H9 (cell line): ENCODE measurements at regions not wholly inside any gene's neighbourhood (a gene's known extent, or its start where the extent isn't known, plus 50 kb on each side); places are given as distances from the start of the nearest gene placed in this dataset.
A peak's percentile ranks its signal among the peaks of the same experiment; 100 is the strongest.

Experiments
- DNase-seq: peaks from one replicate; pipeline ENCODE4 v3.0.0-alpha.2; 2017
- H2AFZ ChIP-seq: one replicate; pipeline ENCODE4 v1.6.1; 2013; ENCODE audit warnings: mild to moderate bottlenecking, low read length, control low read depth, moderate library complexity
- H2AK5ac ChIP-seq: 2 replicates; pipeline ENCODE4 v1.6.1; 2013; ENCODE audit warnings: low read length, control low read depth, mixed read lengths; ENCODE audit not compliant: insufficient read length
- H2BK120ac ChIP-seq: one replicate; pipeline ENCODE4 v1.6.1; 2013; ENCODE audit warnings: low read depth, mild to moderate bottlenecking, low read length, control low read depth, inconsistent platforms; ENCODE audit not compliant: poor library complexity, severe bottlenecking
- H2BK12ac ChIP-seq: 2 replicates; pipeline ENCODE4 v1.6.1; 2013; ENCODE audit warnings: low read length, control low read depth, mixed read lengths, low read depth; ENCODE audit not compliant: insufficient read length
- H2BK15ac ChIP-seq: 2 replicates; pipeline ENCODE4 v1.6.1; 2013; ENCODE audit warnings: low read depth, low read length, control low read depth
- H2BK20ac ChIP-seq: one replicate; pipeline ENCODE4 v1.6.1; 2013; ENCODE audit warnings: low read depth, mild to moderate bottlenecking, low read length, control low read depth, inconsistent platforms; ENCODE audit not compliant: poor library complexity, severe bottlenecking
- H2BK5ac ChIP-seq: 2 replicates; pipeline ENCODE4 v1.6.1; 2013; ENCODE audit warnings: low read length, control low read depth, mixed read lengths; ENCODE audit not compliant: insufficient read length
- H3K14ac ChIP-seq: 2 replicates; pipeline ENCODE4 v1.6.1; 2013; ENCODE audit warnings: low read length, control low read depth; ENCODE audit not compliant: insufficient read depth
- H3K18ac ChIP-seq: 2 replicates; pipeline ENCODE4 v1.6.1; 2013; ENCODE audit warnings: low read depth, mild to moderate bottlenecking, mixed read lengths, low read length, control low read depth; ENCODE audit not compliant: insufficient read length
- H3K23ac ChIP-seq: 2 replicates; pipeline ENCODE4 v1.6.1; 2013; ENCODE audit warnings: low read length, control low read depth, mixed read lengths, low read depth; ENCODE audit not compliant: insufficient read length
- H3K23me2 ChIP-seq: 2 replicates; pipeline ENCODE4 v1.6.1; 2013; ENCODE audit warnings: low read depth, mild to moderate bottlenecking, mixed read lengths, low read length, control low read depth; ENCODE audit not compliant: insufficient read length, poor library complexity, severe bottlenecking
- H3K27ac ChIP-seq: 2 replicates; pipeline ENCODE4 v1.5.1; 2013; ENCODE audit warnings: low read length, control low read depth, mixed read lengths, low read depth; ENCODE audit not compliant: insufficient read length
- H3K27me3 ChIP-seq: 2 replicates; pipeline ENCODE4 v1.6.1; 2013; ENCODE audit warnings: low read length, control low read depth, inconsistent platforms; ENCODE audit not compliant: insufficient read depth
- H3K4ac ChIP-seq: 2 replicates; pipeline ENCODE4 v1.6.1; 2013; ENCODE audit warnings: low read depth, mild to moderate bottlenecking, control low read depth, inconsistent platforms, low read length, moderate library complexity
- H3K4me1 ChIP-seq: 2 replicates; pipeline ENCODE4 v1.6.1; 2013; ENCODE audit warnings: low read length, control low read depth, inconsistent platforms; ENCODE audit not compliant: insufficient read depth
- H3K4me2 ChIP-seq: 2 replicates; pipeline ENCODE4 v1.6.1; 2013; ENCODE audit warnings: low read length, control low read depth, mixed read lengths; ENCODE audit not compliant: insufficient read length, insufficient read depth
- H3K56ac ChIP-seq: 2 replicates; pipeline ENCODE4 v1.6.1; 2013; ENCODE audit warnings: low read depth, mild to moderate bottlenecking, mixed read lengths, low read length, control low read depth; ENCODE audit not compliant: insufficient read length
- H3K79me1 ChIP-seq: 2 replicates; pipeline ENCODE4 v1.6.1; 2013; ENCODE audit warnings: low read depth, mild to moderate bottlenecking, moderate library complexity, low read length, control low read depth, inconsistent platforms; ENCODE audit not compliant: insufficient read depth, poor library complexity, severe bottlenecking
- H3K79me2 ChIP-seq: 2 replicates; pipeline ENCODE4 v1.6.1; 2013; ENCODE audit warnings: low read length, control low read depth, inconsistent platforms; ENCODE audit not compliant: insufficient read depth
- H3K9ac ChIP-seq: 2 replicates; pipeline ENCODE4 v1.6.1; 2013; ENCODE audit warnings: low read length, control low read depth, mixed read lengths; ENCODE audit not compliant: insufficient read length; ENCODE audit errors: extremely low read depth
- H3K9me3 ChIP-seq: one replicate; pipeline ENCODE4 v1.6.1; 2013; ENCODE audit warnings: low read depth, low read length, inconsistent platforms; ENCODE audit not compliant: control insufficient read depth
- H3T11ph ChIP-seq: one replicate; pipeline ENCODE4 v1.6.1; 2013; ENCODE audit warnings: mild to moderate bottlenecking, low read length, control low read depth, inconsistent platforms
- H4K20me1 ChIP-seq: one replicate; pipeline ENCODE4 v1.6.1; 2013; ENCODE audit not compliant: control insufficient read depth, insufficient read length, insufficient read depth
- H4K5ac ChIP-seq: 2 replicates; pipeline ENCODE4 v1.6.1; 2013; ENCODE audit warnings: low read depth, mild to moderate bottlenecking, mixed read lengths, low read length, control low read depth; ENCODE audit not compliant: insufficient read length
- H4K8ac ChIP-seq: replicated peaks from 2 replicates; pipeline ENCODE4 v1.6.1; 2013; ENCODE audit warnings: low read length, control low read depth, mixed read lengths, low read depth; ENCODE audit not compliant: insufficient read length
- H4K91ac ChIP-seq: 2 replicates; pipeline ENCODE4 v1.6.1; 2013; ENCODE audit warnings: low read depth, mild to moderate bottlenecking, moderate library complexity, mixed read lengths, low read length, control low read depth; ENCODE audit not compliant: insufficient read length
- H3K27ac Mint-ChIP-seq, 3 experiments: 2 replicates in 2 of 3; 3 replicates in 1 of 3; pipeline ENCODE4 v1.8.0; 2020 to 2021; ENCODE audit warnings: mixed read lengths in 3 of 3, mild to moderate bottlenecking in 1 of 3, moderate library complexity in 1 of 3
- H3K27me3 Mint-ChIP-seq: 2 replicates; pipeline ENCODE4 v1.8.0; 2021; ENCODE audit warnings: low read depth, mild to moderate bottlenecking, moderate library complexity, mixed read lengths
- H3K36me3 Mint-ChIP-seq, 3 experiments: 2 replicates in 2 of 3; 3 replicates in 1 of 3; pipeline ENCODE4 v1.8.0; 2020 to 2021; ENCODE audit warnings: low read depth in 3 of 3, mixed read lengths in 3 of 3; ENCODE audit not compliant: insufficient read depth in 1 of 3
- H3K4me1 Mint-ChIP-seq, 2 experiments: 2 replicates each; pipeline ENCODE4 v1.8.0; 2020; ENCODE audit warnings: mixed read lengths in 2 of 2
- H3K4me3 Mint-ChIP-seq, 2 experiments: 2 replicates in 1 of 2; 3 replicates in 1 of 2; pipeline ENCODE4 v1.8.0; 2020 to 2021; ENCODE audit warnings: mild to moderate bottlenecking in 2 of 2, mixed read lengths in 2 of 2, moderate library complexity in 1 of 2
- H3K9me3 Mint-ChIP-seq, 2 experiments: 2 replicates in 1 of 2; 3 replicates in 1 of 2; pipeline ENCODE4 v1.8.0; 2020; ENCODE audit warnings: mild to moderate bottlenecking in 2 of 2, mixed read lengths in 2 of 2, moderate library complexity in 1 of 2
- TF ChIP-seq, protein P1 (sequence below): fragments of 200-600 bp; sonication (generic); conservative IDR thresholded peaks from 3 replicates; pipeline ENCODE4 v1.8.0; 2021; ENCODE audit warnings: antibody characterized with exemption, mild to moderate bottlenecking

DNA sequence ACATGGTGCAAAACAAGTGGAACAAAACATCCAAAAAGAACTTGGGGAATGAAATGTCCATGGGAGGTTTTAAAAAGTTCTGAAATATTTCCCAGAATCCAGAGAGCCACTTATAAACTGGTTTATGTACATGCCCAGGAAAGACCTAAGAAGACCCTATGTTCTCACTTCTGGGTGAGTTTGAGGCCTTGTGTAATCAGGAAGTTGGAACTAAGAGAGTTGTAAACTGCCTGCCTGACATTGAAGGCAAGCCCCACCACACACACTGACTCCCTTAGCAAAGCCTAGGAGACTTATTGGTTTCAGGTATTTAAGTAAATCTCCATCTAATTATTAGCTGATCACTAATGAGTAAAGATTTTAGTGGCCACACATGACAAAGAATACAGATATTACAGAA lies 142.5 kb downstream of the LRIG3 start:
- no peak overlapping the region for H3T11ph ChIP-seq
- no peak overlapping the region for H2AFZ ChIP-seq
- no peak overlapping the region for H3K23ac ChIP-seq
- H3K9me3 Mint-ChIP-seq: peaks cover 0 to 6% of the 10 kb centered on the region in 2 experiments; a peak in 4 of 5 replicates
- H3K27me3 ChIP-seq: no peaks in the 10 kb centered on the region
- H4K5ac ChIP-seq: no peak overlapping the region
- H3K27me3 Mint-ChIP-seq: no peaks in the 10 kb centered on the region
- no peak overlapping the region for H3K4me3 Mint-ChIP-seq
- H2BK20ac ChIP-seq: no peak overlapping the region
- no peaks in the 10 kb centered on the region for H3K9me3 ChIP-seq
- H4K8ac ChIP-seq: no peak overlapping the region
- no peak overlapping the region for H3K4me2 ChIP-seq
- no peaks in the 10 kb centered on the region for H3K79me2 ChIP-seq
- H3K27ac ChIP-seq: no peak overlapping the region
- TF ChIP-seq, protein P1, sequence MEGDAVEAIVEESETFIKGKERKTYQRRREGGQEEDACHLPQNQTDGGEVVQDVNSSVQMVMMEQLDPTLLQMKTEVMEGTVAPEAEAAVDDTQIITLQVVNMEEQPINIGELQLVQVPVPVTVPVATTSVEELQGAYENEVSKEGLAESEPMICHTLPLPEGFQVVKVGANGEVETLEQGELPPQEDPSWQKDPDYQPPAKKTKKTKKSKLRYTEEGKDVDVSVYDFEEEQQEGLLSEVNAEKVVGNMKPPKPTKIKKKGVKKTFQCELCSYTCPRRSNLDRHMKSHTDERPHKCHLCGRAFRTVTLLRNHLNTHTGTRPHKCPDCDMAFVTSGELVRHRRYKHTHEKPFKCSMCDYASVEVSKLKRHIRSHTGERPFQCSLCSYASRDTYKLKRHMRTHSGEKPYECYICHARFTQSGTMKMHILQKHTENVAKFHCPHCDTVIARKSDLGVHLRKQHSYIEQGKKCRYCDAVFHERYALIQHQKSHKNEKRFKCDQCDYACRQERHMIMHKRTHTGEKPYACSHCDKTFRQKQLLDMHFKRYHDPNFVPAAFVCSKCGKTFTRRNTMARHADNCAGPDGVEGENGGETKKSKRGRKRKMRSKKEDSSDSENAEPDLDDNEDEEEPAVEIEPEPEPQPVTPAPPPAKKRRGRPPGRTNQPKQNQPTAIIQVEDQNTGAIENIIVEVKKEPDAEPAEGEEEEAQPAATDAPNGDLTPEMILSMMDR: no peak
- no peaks in the 10 kb centered on the region for H3K4me1 ChIP-seq
- no peak overlapping the region for H2AK5ac ChIP-seq
- H3K79me1 ChIP-seq: no peaks in the 10 kb centered on the region
- no peak for DNase-seq
- H3K14ac ChIP-seq: no peak overlapping the region
- H3K36me3 Mint-ChIP-seq: no peaks in the 10 kb centered on the region; a peak in 1 of 7 replicates
- peaks cover 5 to 6% of the 10 kb centered on the region in 2 experiments; a peak in 3 of 4 replicates for H3K4me1 Mint-ChIP-seq
- H4K91ac ChIP-seq: no peak overlapping the region
- no peak overlapping the region for H2BK5ac ChIP-seq
- H2BK120ac ChIP-seq: no peak overlapping the region
- no peak overlapping the region for H3K4ac ChIP-seq
- H3K23me2 ChIP-seq: no peaks in the 10 kb centered on the region
- H3K9ac ChIP-seq: no peak overlapping the region
- no peak overlapping the region for H3K18ac ChIP-seq
- H4K20me1 ChIP-seq: no peaks in the 10 kb centered on the region
- H3K56ac ChIP-seq: no peak overlapping the region
- no peak overlapping the region for H2BK15ac ChIP-seq
- H2BK12ac ChIP-seq: no peak overlapping the region
- 0 out of 7 replicates have a peak overlapping the region, but pooled peaks of 1 of the 3 experiments have one; percentile 10 for H3K27ac Mint-ChIP-seq
